GM12878 (cell line): ENCODE measurements at regions not wholly inside any gene's neighbourhood (a gene's known extent, or its start where the extent isn't known, plus 50 kb on each side); places are given as distances from the start of the nearest gene placed in this dataset.

Experiments
- ATAC-seq: fragments of 200-7000 bp; cut with Tn5 transposase; 3 replicates; pipeline ENCODE4 v1.9.1; 2020; ENCODE audit warnings: mild to moderate bottlenecking, moderate library complexity
- BruUV-seq: library from RNA; stranded (reverse); fragments of 400-500 nt; replicated peaks from 2 replicates; lab custom pipeline; 2021; lab: Mats Ljungman, UMichigan
- CTCF ChIA-PET: fragments of 300-600 bp; sonication (Branson Sonifier 250); formaldehyde crosslinking; extraction: SDS; loops from one replicate; lab custom pipeline; 2021; ENCODE audit warnings: inconsistent platforms; lab: Yijun Ruan, JAX
- POLR2A ChIA-PET: fragments of 350-600 bp; formaldehyde crosslinking; extraction: SDS; loops from one replicate; lab custom pipeline; 2021; ENCODE audit warnings: inconsistent platforms; lab: Charles Lee
- RAD21 ChIA-PET: fragments of 300-600 bp; sonication (Branson Sonifier 250); formaldehyde crosslinking; loops from one replicate; lab custom pipeline; 2023; ENCODE audit warnings: antibody characterized with exemption; ENCODE audit not compliant: unreplicated experiment; lab: Charles Lee
- SMC1A ChIA-PET: fragments of 300-600 bp; sonication (Branson Sonifier 250); formaldehyde crosslinking; loops from one replicate; lab custom pipeline; 2023; ENCODE audit not compliant: unreplicated experiment, uncharacterized antibody; lab: Charles Lee
- DNase-seq: peaks from one replicate; pipeline ENCODE4 v3.0.0-alpha.2; 2011; ENCODE audit warnings: low read depth, low spot score
- FAIRE-seq: peaks from 3 replicates; lab custom pipeline; 2011; peaks lifted over from hg19 to GRCh38; lab: Jason Lieb, UNC
- H2AFZ ChIP-seq: 2 replicates; pipeline ENCODE4 v1.6.0; 2011; ENCODE audit warnings: low read depth, low read length, control low read depth; ENCODE audit not compliant: control insufficient read depth
- H3K27ac ChIP-seq: 2 replicates; pipeline ENCODE4 v1.5.1; 2011; ENCODE audit warnings: control low read depth; ENCODE audit not compliant: control insufficient read depth, insufficient read depth
- H3K27me3 ChIP-seq, 2 experiments: replicated peaks in 1 of 2; 2 replicates each; pipeline versions ENCODE4 v1.6.0 to v1.6.1; 2011; ENCODE audit warnings: low read length in 1 of 2; ENCODE audit not compliant: control insufficient read depth in 2 of 2, insufficient read depth in 2 of 2
- H3K36me3 ChIP-seq, 2 experiments: 2 replicates each; pipeline ENCODE4 v1.5.1; 2011; ENCODE audit warnings: low read length in 1 of 2; ENCODE audit not compliant: control insufficient read depth in 2 of 2, insufficient read depth in 2 of 2
- H3K4me1 ChIP-seq: 2 replicates; pipeline ENCODE4 v1.6.1; 2011; ENCODE audit warnings: mild to moderate bottlenecking, low read length, moderate library complexity, mixed read lengths; ENCODE audit not compliant: control insufficient read depth, insufficient read depth
- H3K4me2 ChIP-seq: 2 replicates; pipeline ENCODE4 v1.6.0; 2011; ENCODE audit warnings: control low read depth; ENCODE audit not compliant: control insufficient read depth, insufficient read depth
- H3K4me3 ChIP-seq: fragments of 200-600 bp; sonication (generic); 2 replicates; pipeline ENCODE4 v1.5.1; 2016
- H3K79me2 ChIP-seq: 2 replicates; pipeline ENCODE4 v1.6.0; 2011; ENCODE audit warnings: low read length; ENCODE audit not compliant: control insufficient read depth, insufficient read depth
- H3K9ac ChIP-seq: 2 replicates; pipeline ENCODE4 v1.8.0; 2011; ENCODE audit warnings: low read length, control low read depth, mixed read lengths; ENCODE audit not compliant: control insufficient read depth, insufficient read depth
- H3K9me3 ChIP-seq: replicated peaks from 3 replicates; pipeline ENCODE4 v1.5.1; 2011; ENCODE audit warnings: mild to moderate bottlenecking, low read length; ENCODE audit not compliant: control insufficient read depth, insufficient read depth
- H4K20me1 ChIP-seq: 2 replicates; pipeline ENCODE4 v1.6.0; 2011; ENCODE audit not compliant: control insufficient read depth, insufficient read depth
- CHD2 ChIP-seq: IDR thresholded peaks from 2 replicates; pipeline ENCODE4 v1.6.1; 2011; ENCODE audit warnings: low read depth, low read length, improper control_type of control experiment, borderline replicate concordance
- CTCF ChIP-seq, 3 experiments: IDR thresholded peaks in 2 of 3; conservative IDR thresholded peaks in 1 of 3; 2 replicates each; pipeline ENCODE4 v1.5.1; 2011; ENCODE audit warnings: low read depth in 3 of 3, low read length in 3 of 3, mild to moderate bottlenecking in 3 of 3, control low read depth in 2 of 3, moderate library complexity in 2 of 3, inconsistent platforms in 1 of 3, mixed read lengths in 1 of 3; ENCODE audit not compliant: control insufficient read depth in 2 of 3, insufficient read depth in 1 of 3; ENCODE audit errors: extremely low read depth in 1 of 3
- SPI1 ChIP-seq: IDR thresholded peaks from 2 replicates; pipeline ENCODE4 v1.6.1; 2011; ENCODE audit warnings: low read depth, mild to moderate bottlenecking, low read length, moderate library complexity, borderline replicate concordance; ENCODE audit not compliant: insufficient read depth
- STAT1 ChIP-seq: fragments of 450-650 bp; conservative IDR thresholded peaks from 2 replicates; pipeline ENCODE4 v1.6.1; 2014; ENCODE audit warnings: antibody characterized with exemption, mild to moderate bottlenecking
- WGBS: methylation state at CpG from one replicate; pipeline ENCODE4 v1.1.6; 2016; ENCODE audit warnings: low lambda C conversion rate; ENCODE audit not compliant: insufficient replicate concordance, insufficient coverage; ENCODE audit errors: missing lambda C conversion rate; 5-methylcytosine and 5-hydroxymethylcytosine counted together
- in situ Hi-C: fragments of 300-500 bp; cut with MboI; formaldehyde crosslinking; loops from 9 replicates; pipeline ENCODE4 v1.14.3; 2018; ENCODE audit warnings: mixed read lengths
- intact Hi-C: fragments of 100-400 bp; cut with micrococcal nuclease; formaldehyde crosslinking; loops from one replicate; pipeline ENCODE4 v1.14.2; 2022; ENCODE audit not compliant: unreplicated experiment

- Histone ChIP-seq H3K4me2 (no peak overlapping the region), H3K27me3 (no peaks in the 10 kb centered on the region), H3K9ac (no peak overlapping the region), H3K36me3 (no peaks in the 10 kb centered on the region), H3K79me2 (no peaks in the 10 kb centered on the region), H4K20me1 (no peaks in the 10 kb centered on the region), H3K4me3 (no peak overlapping the region), H3K9me3 (no peaks in the 10 kb centered on the region; the same call in 2 of the 3 replicates), H2AFZ (no peak overlapping the region), H3K4me1 (no peaks in the 10 kb centered on the region), H3K27ac (no peak overlapping the region)
- RAD21 ChIA-PET: no interaction called here
- SMC1A ChIA-PET: no interaction called here
- DNase-seq: no peak
- no peak for FAIRE-seq
- no TSS peak for BruUV-seq
- 36% methylated on average over 3 of the region's 3 CpGs for WGBS
- CTCF ChIA-PET: no interaction called here
- POLR2A ChIA-PET: no interaction called here
- in situ Hi-C loops (no loop called here), intact Hi-C loops (no loop called here)
- no peak for ATAC-seq
- no peak for TF ChIP-seq CHD2
Measured at GRCh38 chr3:40925231-40925630, 274.1 kb upstream of the CTNNB1 start.

- H2AFZ ChIP-seq: no peak overlapping the region
- ChIA-PET SMC1A (interaction anchor here (0.6 kb wide), 1 partner anchor 148 kb away, joined by 3 read pairs; no protein-coding TSS in a partner anchor), RAD21 (interaction anchor here (1.1 kb wide), 1 partner anchor 41 kb away, joined by 3 read pairs; no protein-coding TSS in a partner anchor), POLR2A (no interaction called here), CTCF (interaction anchor here (0.5 to 1.3 kb wide), 3 partner anchors 9 to 37 kb away, joined by 3 to 4 read pairs (median 3); no protein-coding TSS in a partner anchor)
- TF ChIP-seq CTCF (IDR thresholded peaks at IDR 0.05 in 2 of 3, conservative IDR thresholded peaks at IDR 0.05 in 1 of 3; ENCODE audit: control insufficient read depth in 2 of 3, extremely low read depth in 1 of 3, insufficient read depth in 1 of 3, low read depth in 3 of 3, low read length in 3 of 3) (peak in 2 of 3 experiments; percentile 3 to 22; a peak in 2 of 6 replicates), SPI1 (peak; percentile 52; the same call in 1 of the 2 replicates), STAT1 (no peak)
- no TSS peak for BruUV-seq
- in situ Hi-C loops (no loop called here), intact Hi-C loops (no loop called here)
- H3K4me1 ChIP-seq: no peaks in the 10 kb centered on the region
- H3K27me3 ChIP-seq: no peaks in the 10 kb centered on the region
- ATAC-seq (peak; percentile 86), DNase-seq (no peak), FAIRE-seq (no peak)
- H3K9me3 ChIP-seq: no peaks in the 10 kb centered on the region
- no peaks in the 10 kb centered on the region for H4K20me1 ChIP-seq
- H3K79me2 ChIP-seq: no peaks in the 10 kb centered on the region
- no peak overlapping the region for H3K9ac ChIP-seq
- H3K4me3 ChIP-seq: no peak overlapping the region
- no peak overlapping the region for H3K4me2 ChIP-seq
- H3K36me3 ChIP-seq: no peaks in the 10 kb centered on the region
- no peak overlapping the region for H3K27ac ChIP-seq
Measured at GRCh38 chr3:40930131-40930538, 269.2 kb upstream of the CTNNB1 start.
